ENCODE measurements at regions not wholly inside any gene's neighbourhood (a gene's known extent, or its start where the extent isn't known, plus 50 kb on each side); places are given as distances from the start of the nearest gene placed in this dataset.

DNA sequence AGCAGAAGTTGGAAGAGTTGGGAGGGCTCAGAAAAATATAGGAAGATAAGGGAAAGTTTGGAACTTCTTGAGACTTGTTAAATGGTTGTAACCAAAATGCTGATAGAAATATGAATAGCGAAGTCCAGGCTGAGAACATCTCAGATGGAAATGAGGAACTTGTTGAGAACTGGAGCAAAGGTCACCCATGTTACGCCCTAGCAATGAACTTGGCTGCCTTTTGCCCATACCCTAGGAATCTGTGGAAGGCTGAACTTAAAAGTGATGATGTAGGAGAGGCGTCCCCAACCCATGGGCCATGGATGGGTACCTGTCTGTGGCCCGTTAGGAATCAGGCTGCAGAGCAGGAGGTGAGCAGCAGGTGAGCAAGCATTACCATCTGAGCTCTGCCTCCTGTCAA is 347.8 kb downstream of the ARL4A start:
- TF ChIP-seq, protein P1, sequence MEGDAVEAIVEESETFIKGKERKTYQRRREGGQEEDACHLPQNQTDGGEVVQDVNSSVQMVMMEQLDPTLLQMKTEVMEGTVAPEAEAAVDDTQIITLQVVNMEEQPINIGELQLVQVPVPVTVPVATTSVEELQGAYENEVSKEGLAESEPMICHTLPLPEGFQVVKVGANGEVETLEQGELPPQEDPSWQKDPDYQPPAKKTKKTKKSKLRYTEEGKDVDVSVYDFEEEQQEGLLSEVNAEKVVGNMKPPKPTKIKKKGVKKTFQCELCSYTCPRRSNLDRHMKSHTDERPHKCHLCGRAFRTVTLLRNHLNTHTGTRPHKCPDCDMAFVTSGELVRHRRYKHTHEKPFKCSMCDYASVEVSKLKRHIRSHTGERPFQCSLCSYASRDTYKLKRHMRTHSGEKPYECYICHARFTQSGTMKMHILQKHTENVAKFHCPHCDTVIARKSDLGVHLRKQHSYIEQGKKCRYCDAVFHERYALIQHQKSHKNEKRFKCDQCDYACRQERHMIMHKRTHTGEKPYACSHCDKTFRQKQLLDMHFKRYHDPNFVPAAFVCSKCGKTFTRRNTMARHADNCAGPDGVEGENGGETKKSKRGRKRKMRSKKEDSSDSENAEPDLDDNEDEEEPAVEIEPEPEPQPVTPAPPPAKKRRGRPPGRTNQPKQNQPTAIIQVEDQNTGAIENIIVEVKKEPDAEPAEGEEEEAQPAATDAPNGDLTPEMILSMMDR (IDR thresholded peaks at IDR 0.05; ENCODE audit: low read depth, low read length, poor library complexity, severe bottlenecking), result no peak
- TF ChIP-seq EZH2phosphoT487 (IDR thresholded peaks at IDR 0.05; ENCODE audit: borderline replicate concordance, low read length), result no peak

Data from DOHH2 (cell line).